Skeletal muscle satellite cell (primary cell): ENCODE measurements at regions not wholly inside any gene's neighbourhood (a gene's known extent, or its start where the extent isn't known, plus 50 kb on each side); places are given as distances from the start of the nearest gene placed in this dataset.

Experiments
- H3K27me3 ChIP-seq: 2 replicates; pipeline ENCODE4 v1.7.0; 2013; ENCODE audit warnings: low read length; ENCODE audit not compliant: control insufficient read depth, insufficient read depth
- H3K36me3 ChIP-seq: 2 replicates; pipeline ENCODE4 v1.7.0; 2013; ENCODE audit warnings: mild to moderate bottlenecking, control low read depth, low read length; ENCODE audit not compliant: insufficient read depth
- H3K4me1 ChIP-seq: 2 replicates; pipeline ENCODE4 v1.7.0; 2013; ENCODE audit warnings: low read length; ENCODE audit not compliant: control insufficient read depth, insufficient read depth
- H3K4me2 ChIP-seq: 2 replicates; pipeline ENCODE4 v1.7.0; 2013; ENCODE audit warnings: mild to moderate bottlenecking, low read length
- H3K4me3 ChIP-seq: 2 replicates; pipeline ENCODE4 v1.7.0; 2013; ENCODE audit warnings: low read length
- H3K9ac ChIP-seq: 2 replicates; pipeline ENCODE4 v1.7.0; 2013; ENCODE audit warnings: mild to moderate bottlenecking, low read depth, low read length, moderate library complexity
- H3K9me3 ChIP-seq: replicated peaks from 2 replicates; pipeline ENCODE4 v1.7.0; 2013; ENCODE audit warnings: mild to moderate bottlenecking, control low read depth, low read length

- Histone ChIP-seq H3K4me3 (no peak overlapping the region), H3K27me3 (no peaks in the 10 kb centered on the region), H3K9ac (no peak overlapping the region), H3K4me1 (peaks cover 17% of the 10 kb centered on the region), H3K4me2 (peak overlapping the region; percentile 32), H3K9me3 (no peaks in the 10 kb centered on the region), H3K36me3 (peaks cover 67% of the 10 kb centered on the region)
Observed at GRCh38 chr14:101062065-101062450, 158.5 kb upstream of the RTL1 start.

GRCh38 chr14:101062601-101063000 lies 159.1 kb upstream of the RTL1 start:
- Histone ChIP-seq H3K36me3 (peaks cover 72% of the 10 kb centered on the region), H3K4me3 (no peak overlapping the region), H3K9me3 (no peaks in the 10 kb centered on the region), H3K4me1 (peaks cover 17% of the 10 kb centered on the region), H3K9ac (no peak overlapping the region), H3K4me2 (peak overlapping the region; percentile 32), H3K27me3 (no peaks in the 10 kb centered on the region)

- Histone ChIP-seq H3K4me1 (peaks cover 14% of the 10 kb centered on the region), H3K9ac (no peak overlapping the region), H3K9me3 (no peaks in the 10 kb centered on the region), H3K27me3 (no peaks in the 10 kb centered on the region), H3K4me2 (no peak overlapping the region), H3K4me3 (no peak overlapping the region), H3K36me3 (peaks cover 72% of the 10 kb centered on the region)
Observed at GRCh38 chr14:101063121-101063520, 159.6 kb upstream of the RTL1 start.

GRCh38 chr14:101064121-101064661 lies 160.7 kb upstream of the RTL1 start:
- Histone ChIP-seq H3K9ac (no peak overlapping the region), H3K27me3 (no peaks in the 10 kb centered on the region), H3K4me1 (peaks cover 3% of the 10 kb centered on the region), H3K36me3 (peaks cover 72% of the 10 kb centered on the region), H3K4me3 (no peak overlapping the region), H3K4me2 (no peak overlapping the region), H3K9me3 (no peaks in the 10 kb centered on the region)

- no peaks in the 10 kb centered on the region for H3K4me1 ChIP-seq
- no peak overlapping the region for H3K4me2 ChIP-seq
- peaks cover 71% of the 10 kb centered on the region for H3K36me3 ChIP-seq
- no peak overlapping the region for H3K4me3 ChIP-seq
- no peaks in the 10 kb centered on the region for H3K27me3 ChIP-seq
- H3K9ac ChIP-seq = no peak overlapping the region
- H3K9me3 ChIP-seq = no peaks in the 10 kb centered on the region
Observed at GRCh38 chr14:101064718-101065117, 161.2 kb upstream of the RTL1 start.

- no peak overlapping the region for H3K9ac ChIP-seq
- H3K4me1 ChIP-seq = no peaks in the 10 kb centered on the region
- no peak overlapping the region for H3K4me3 ChIP-seq
- peaks cover 69% of the 10 kb centered on the region for H3K36me3 ChIP-seq
- H3K4me2 ChIP-seq = no peak overlapping the region
- no peaks in the 10 kb centered on the region for H3K9me3 ChIP-seq
- H3K27me3 ChIP-seq = no peaks in the 10 kb centered on the region
Observed at GRCh38 chr14:101065246-101065645, 161.7 kb upstream of the RTL1 start.

- no peak overlapping the region for H3K4me2 ChIP-seq
Observed at GRCh38 chr14:101065696-101066694, 162.5 kb upstream of the RTL1 start.

GRCh38 chr14:101066826-101067510 lies 163.4 kb upstream of the RTL1 start:
- Histone ChIP-seq H3K9me3 (no peaks in the 10 kb centered on the region), H3K27me3 (no peaks in the 10 kb centered on the region), H3K9ac (no peak overlapping the region), H3K36me3 (peaks cover 58% of the 10 kb centered on the region), H3K4me2 (no peak overlapping the region), H3K4me1 (peaks cover 8% of the 10 kb centered on the region), H3K4me3 (no peak overlapping the region)

More at GRCh38 chr14:101065696-101066694, 162.5 kb upstream of the RTL1 start:
- Histone ChIP-seq H3K36me3 (peaks cover 64% of the 10 kb centered on the region), H3K4me1 (no peaks in the 10 kb centered on the region), H3K9ac (no peak overlapping the region), H3K4me3 (no peak overlapping the region), H3K27me3 (no peaks in the 10 kb centered on the region), H3K9me3 (no peaks in the 10 kb centered on the region)

GRCh38 chr14:101068313-101069227 lies 165.0 kb upstream of the RTL1 start:
- no peak overlapping the region for H3K9ac ChIP-seq
- H3K4me2 ChIP-seq = no peak overlapping the region
- H3K4me1 ChIP-seq = peaks cover 24% of the 10 kb centered on the region
- peaks cover 49% of the 10 kb centered on the region for H3K36me3 ChIP-seq
- H3K9me3 ChIP-seq = no peaks in the 10 kb centered on the region
- H3K27me3 ChIP-seq = no peaks in the 10 kb centered on the region
- no peak overlapping the region for H3K4me3 ChIP-seq

GRCh38 chr14:101069228-101069549 lies 165.7 kb upstream of the RTL1 start:
- no peaks in the 10 kb centered on the region for H3K27me3 ChIP-seq
- no peak overlapping the region for H3K4me2 ChIP-seq
- H3K4me1 ChIP-seq = peaks cover 30% of the 10 kb centered on the region
- H3K36me3 ChIP-seq = peaks cover 43% of the 10 kb centered on the region
- H3K9ac ChIP-seq = no peak overlapping the region
- H3K4me3 ChIP-seq = no peak overlapping the region
- no peaks in the 10 kb centered on the region for H3K9me3 ChIP-seq
